HCT116 (cell line): ENCODE measurements at regions not wholly inside any gene's neighbourhood (a gene's known extent, or its start where the extent isn't known, plus 50 kb on each side); places are given as distances from the start of the nearest gene placed in this dataset.

ENCODE experiments used
- ATAC-seq: fragments of 200-7000 bp; cut with Tn5 transposase; 2 replicates; pipeline ENCODE4 v1.9.1; 2020; ENCODE audit warnings: mild to moderate bottlenecking, moderate library complexity
- BruUV-seq: library from RNA; stranded (reverse); fragments of 400-500 nt; replicated peaks from 2 replicates; lab custom pipeline; 2021; lab: Mats Ljungman, UMichigan
- CTCF ChIA-PET: fragments of 300-600 bp; sonication (Branson Sonifier 250); formaldehyde crosslinking; loops from one replicate; lab custom pipeline; 2021; ENCODE audit warnings: antibody characterized with exemption; lab: Charles Lee
- POLR2A ChIA-PET: fragments of 300-600, 350-600 bp; sonication (Branson Sonifier 250); formaldehyde crosslinking; loops from one replicate; lab custom pipeline; 2021; ENCODE audit warnings: antibody characterized with exemption; lab: Charles Lee
- RAD21 ChIA-PET, 2 experiments: fragments of 300-600 bp; sonication (Branson Sonifier 250); formaldehyde crosslinking; loops; one replicate each; lab custom pipeline; 2023; ENCODE audit warnings: low total read pairs in 2 of 2; ENCODE audit not compliant: uncharacterized antibody in 2 of 2, unreplicated experiment in 2 of 2, low non-redundant PET in 1 of 2; lab: Charles Lee
- DNase-seq: peaks from one replicate; pipeline ENCODE4 v3.0.0-alpha.2; 2010; ENCODE audit warnings: low read depth, low spot score
- H2AFZ ChIP-seq: fragments of 200-600 bp; shearing (Covaris generic), sonication (generic); 2 replicates; pipeline ENCODE4 v1.6.1; 2017; ENCODE audit warnings: low read depth, mixed run types, mixed read lengths, antibody characterized with exemption, low read length; ENCODE audit not compliant: poor library complexity, severe bottlenecking
- H3K27ac ChIP-seq: 2 replicates; pipeline ENCODE4 v1.5.1; 2012; ENCODE audit warnings: low read depth, low read length
- H3K27me3 ChIP-seq: fragments of 200-600 bp; sonication (generic); 2 replicates; pipeline ENCODE4 v1.6.1; 2016; ENCODE audit warnings: mixed run types, low read length, mixed read lengths; ENCODE audit not compliant: insufficient read depth
- H3K36me3 ChIP-seq, 2 experiments: fragments of 200-500 bp in 1 of 2; fragments of 200-600 bp in 1 of 2; sonication (Bioruptor generic) in 1 of 2; sonication (generic) in 1 of 2; 2 replicates each; pipeline versions ENCODE4 v1.5.1 to v1.6.1; 2014 to 2016; ENCODE audit warnings: low read length in 2 of 2, inconsistent platforms in 1 of 2, mixed read lengths in 1 of 2, mixed run types in 1 of 2; ENCODE audit not compliant: insufficient read depth in 2 of 2, control insufficient read depth in 1 of 2
- H3K4me1 ChIP-seq, 2 experiments: fragments of 200-600 bp in 1 of 2; sonication (generic) in 1 of 2; 2 replicates each; pipeline versions ENCODE4 v1.5.1 to v1.6.1; 2012 to 2017; ENCODE audit warnings: low read length in 2 of 2, inconsistent platforms in 1 of 2, mild to moderate bottlenecking in 1 of 2, mixed read lengths in 1 of 2, mixed run types in 1 of 2, moderate library complexity in 1 of 2; ENCODE audit not compliant: insufficient read depth in 2 of 2, control insufficient read depth in 1 of 2
- H3K4me2 ChIP-seq: fragments of 200-600 bp; sonication (generic); 2 replicates; pipeline ENCODE4 v1.6.1; 2017; ENCODE audit warnings: mixed run types, low read length, mixed read lengths
- H3K4me3 ChIP-seq, 2 experiments: fragments of 200-600 bp in 1 of 2; sonication (generic) in 1 of 2; replicated peaks in 1 of 2; 2 replicates each; pipeline ENCODE4 v1.5.1; 2011 to 2016; ENCODE audit warnings: low read length in 2 of 2, control low read depth in 1 of 2, low read depth in 1 of 2, mild to moderate bottlenecking in 1 of 2, mixed read lengths in 1 of 2, mixed run types in 1 of 2
- H3K79me2 ChIP-seq: fragments of 200-600 bp; sonication (generic); 2 replicates; pipeline ENCODE4 v1.6.1; 2017; ENCODE audit warnings: mild to moderate bottlenecking, mixed run types, low read length, moderate library complexity, mixed read lengths; ENCODE audit not compliant: insufficient read depth
- H3K9ac ChIP-seq: fragments of 200-600 bp; sonication (generic); 2 replicates; pipeline ENCODE4 v1.6.1; 2016; ENCODE audit warnings: low read length, mixed read lengths
- H3K9me2 ChIP-seq: fragments of 200-600 bp; sonication (generic), shearing (Covaris generic); 2 replicates; pipeline ENCODE4 v1.6.1; 2017; ENCODE audit warnings: mixed run types, mild to moderate bottlenecking, moderate library complexity; ENCODE audit not compliant: insufficient read depth
- H3K9me3 ChIP-seq, 2 experiments: fragments of 200-500 bp in 1 of 2; fragments of 200-600 bp in 1 of 2; sonication (Bioruptor generic) in 1 of 2; sonication (generic) in 1 of 2; 2 replicates each; pipeline ENCODE4 v1.6.1; 2014 to 2017; ENCODE audit warnings: low read length in 2 of 2, mixed read lengths in 2 of 2, inconsistent platforms in 1 of 2, low read depth in 1 of 2, mild to moderate bottlenecking in 1 of 2, mixed run types in 1 of 2, moderate library complexity in 1 of 2; ENCODE audit not compliant: control insufficient read depth in 1 of 2, insufficient read depth in 1 of 2
- H4K20me1 ChIP-seq: fragments of 200-600 bp; sonication (generic), shearing (Covaris generic); 2 replicates; pipeline ENCODE4 v1.6.1; 2017; ENCODE audit warnings: mixed run types, mild to moderate bottlenecking, moderate library complexity; ENCODE audit not compliant: insufficient read depth
- CEBPB ChIP-seq: IDR thresholded peaks from 2 replicates; pipeline ENCODE4 v1.6.1; 2012; ENCODE audit warnings: low read depth
- ELF1 ChIP-seq: IDR thresholded peaks from 2 replicates; pipeline ENCODE4 v1.6.1; 2012; ENCODE audit warnings: low read depth, borderline replicate concordance
- EZH2phosphoT487 ChIP-seq: fragments of 200-600 bp; IDR thresholded peaks from 2 replicates; pipeline ENCODE4 v1.6.1; 2018; ENCODE audit warnings: antibody characterized with exemption, borderline replicate concordance
- FOSL1 ChIP-seq: IDR thresholded peaks from 2 replicates; pipeline ENCODE4 v1.6.1; 2012; ENCODE audit warnings: low read depth
- MAX ChIP-seq: IDR thresholded peaks from 2 replicates; pipeline ENCODE4 v1.6.1; 2012
- POLR2A ChIP-seq: IDR thresholded peaks from 2 replicates; pipeline ENCODE4 v1.7.0; 2011; ENCODE audit warnings: borderline replicate concordance; ENCODE audit not compliant: insufficient read depth, insufficient read length; ENCODE audit errors: extremely low read depth
- RAD21 ChIP-seq: IDR thresholded peaks from 2 replicates; pipeline ENCODE4 v1.6.1; 2012; ENCODE audit warnings: low read depth, mild to moderate bottlenecking
- REST ChIP-seq: IDR thresholded peaks from 2 replicates; pipeline ENCODE4 v1.6.1; 2012; ENCODE audit warnings: low read depth
- SIN3A ChIP-seq: IDR thresholded peaks from 2 replicates; pipeline ENCODE4 v1.6.1; 2012; ENCODE audit warnings: low read depth
- SRF ChIP-seq: IDR thresholded peaks from 2 replicates; pipeline ENCODE4 v1.6.1; 2012; ENCODE audit warnings: low read depth
- TCF7L2 ChIP-seq: IDR thresholded peaks from 2 replicates; pipeline ENCODE4 v1.7.0; 2011; ENCODE audit warnings: borderline replicate concordance, inconsistent platforms; ENCODE audit not compliant: insufficient read depth, insufficient read length; ENCODE audit errors: extremely low read depth
- YY1 ChIP-seq: IDR thresholded peaks from 2 replicates; pipeline ENCODE4 v1.6.1; 2011; ENCODE audit warnings: low read length, low read depth, moderate library complexity, mild to moderate bottlenecking; ENCODE audit not compliant: insufficient replicate concordance; ENCODE audit errors: extremely low read depth
- ZFX ChIP-seq: fragments of 450-650 bp; IDR thresholded peaks from 2 replicates; pipeline ENCODE4 v1.6.1; 2017
- ZNF274 ChIP-seq: fragments of 200-500 bp; sonication (Bioruptor generic); IDR thresholded peaks from 2 replicates; pipeline ENCODE4 v1.6.1; 2014; ENCODE audit warnings: mild to moderate bottlenecking, low read depth, low read length, inconsistent platforms
- intact Hi-C: fragments of 100-400 bp; cut with micrococcal nuclease; formaldehyde crosslinking; loops from 2 replicates; pipeline ENCODE4 v1.10.0; 2022
- TF ChIP-seq, protein P1 (sequence below): IDR thresholded peaks from 2 replicates; pipeline ENCODE4 v1.6.1; 2012

DNA sequence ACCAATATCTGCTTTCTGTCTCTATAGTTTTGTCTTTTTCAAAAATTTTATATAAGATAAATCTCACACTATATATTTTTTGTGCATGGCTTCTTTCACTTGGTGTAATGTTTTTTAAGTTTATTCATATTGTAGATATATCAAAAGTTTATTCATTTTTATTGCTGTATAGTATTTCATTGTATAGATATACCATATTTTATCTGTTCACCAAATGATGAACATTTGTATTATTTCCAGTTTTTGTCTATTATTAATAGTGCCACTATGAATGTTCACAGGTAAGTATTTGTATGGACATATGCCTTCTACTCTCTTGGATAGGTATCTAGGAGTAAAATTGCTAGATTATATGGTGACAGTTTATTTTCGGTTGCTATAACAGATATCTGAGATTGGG, 289.5 kb upstream of the CITED2 start (continued):
- TF ChIP-seq, protein P1, sequence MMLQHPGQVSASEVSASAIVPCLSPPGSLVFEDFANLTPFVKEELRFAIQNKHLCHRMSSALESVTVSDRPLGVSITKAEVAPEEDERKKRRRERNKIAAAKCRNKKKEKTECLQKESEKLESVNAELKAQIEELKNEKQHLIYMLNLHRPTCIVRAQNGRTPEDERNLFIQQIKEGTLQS, result no peak
- TF ChIP-seq ZFX, result no peak
- TF ChIP-seq TCF7L2, result no peak

- RAD21 ChIA-PET, result no interaction called here
Measured at GRCh38 chr6:139659711-139660110, 285.3 kb upstream of the CITED2 start.

More at GRCh38 chr6:139659711-139660110, 285.3 kb upstream of the CITED2 start:
- no peaks in the 10 kb centered on the region for H3K79me2 ChIP-seq
- BruUV-seq, result no TSS peak
- intact Hi-C loops, result loop anchor here (5.0 kb wide), 1 partner anchor 282 kb away; no protein-coding TSS in a partner anchor
- no peak overlapping the region for H3K4me3 ChIP-seq
- peaks cover 0 to 11% of the 10 kb centered on the region in 2 experiments; a peak in 3 of 4 replicates for H3K4me1 ChIP-seq
- H4K20me1 ChIP-seq, result no peaks in the 10 kb centered on the region
- no peaks in the 10 kb centered on the region for H3K27me3 ChIP-seq
- no peaks in the 10 kb centered on the region for H3K36me3 ChIP-seq
- ChIA-PET CTCF (no interaction called here), POLR2A (no interaction called here)
- H3K9ac ChIP-seq, result no peak overlapping the region
- ATAC-seq, result no peak
- H2AFZ ChIP-seq, result no peak overlapping the region
- H3K9me2 ChIP-seq, result no peaks in the 10 kb centered on the region
- no peak overlapping the region for H3K27ac ChIP-seq
- H3K4me2 ChIP-seq, result no peak overlapping the region
- no peak for DNase-seq
- TF ChIP-seq ZNF274 (no peak), MAX (no peak), TCF7L2 (no peak), RAD21 (no peak; the same call in 1 of the 2 replicates), SIN3A (no peak), ELF1 (no peak), YY1 (no peak), CEBPB (no peak), POLR2A (no peak), ZFX (no peak), EZH2phosphoT487 (no peak), FOSL1 (no peak), REST (no peak), SRF (no peak)
- TF ChIP-seq, protein P1, result no peak
- no peaks in the 10 kb centered on the region for H3K9me3 ChIP-seq
